GM19240 (cell line): ENCODE measurements at regions not wholly inside any gene's neighbourhood (a gene's known extent, or its start where the extent isn't known, plus 50 kb on each side); places are given as distances from the start of the nearest gene placed in this dataset.
"Not testable (repeated sequence)": the region's sequence is repeated elsewhere in the genome, so short reads cannot be mapped to it uniquely, and the experiment has no call there.

ENCODE experiments used
- DNase-seq: peaks from one replicate; pipeline ENCODE4 v3.0.0; 2011; ENCODE audit warnings: low spot score; ENCODE audit not compliant: insufficient read length

DNA sequence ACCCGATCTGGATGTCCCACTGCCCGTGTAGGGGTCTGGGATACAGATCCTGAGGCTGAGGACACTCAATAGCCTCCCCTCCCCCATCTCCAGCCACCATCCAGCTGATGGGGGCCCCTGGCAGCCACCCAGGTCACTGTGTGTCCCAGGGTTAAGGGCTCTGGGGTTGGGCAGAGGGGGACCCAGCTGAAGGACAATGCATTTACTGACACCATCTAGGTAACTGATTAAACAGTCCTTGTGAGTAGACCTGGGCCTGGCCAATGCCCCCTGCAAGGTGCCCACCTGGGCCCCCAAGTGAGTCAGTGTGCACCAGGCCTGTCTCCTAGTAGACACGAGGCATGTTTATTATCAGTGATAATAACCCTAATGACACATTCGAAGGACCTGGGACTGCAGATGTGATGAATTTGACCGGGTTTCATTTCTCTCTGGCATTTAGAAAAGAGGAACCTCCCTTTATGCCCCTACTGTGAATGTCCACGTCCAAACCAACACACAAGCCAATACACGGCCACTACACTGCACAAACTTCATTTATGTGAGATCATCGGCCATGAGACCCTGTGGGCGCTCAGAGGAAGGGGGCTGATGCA, 261.9 kb upstream of the FOXF1 start:
- DNase-seq: no peak

DNA sequence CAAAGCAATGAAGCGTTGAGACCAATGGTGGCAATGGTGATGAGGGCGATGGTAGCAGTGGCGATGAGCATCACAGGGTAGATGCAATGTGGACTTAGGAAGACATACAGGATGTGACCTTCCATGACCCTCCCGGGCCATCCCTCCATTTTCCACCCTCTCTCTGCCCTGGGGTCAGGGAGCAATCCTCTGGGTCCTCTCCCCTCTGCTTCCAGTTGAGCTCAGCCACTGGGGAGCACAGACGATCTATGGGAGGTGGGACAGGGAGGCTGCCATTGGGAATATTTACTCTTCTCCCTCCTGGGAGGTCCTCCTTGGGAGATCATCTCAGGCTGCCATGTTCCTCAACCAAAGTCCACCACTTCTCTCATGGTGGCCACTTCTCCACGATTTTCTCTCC, 260.7 kb upstream of the FOXF1 start:
- no peak for DNase-seq

DNA sequence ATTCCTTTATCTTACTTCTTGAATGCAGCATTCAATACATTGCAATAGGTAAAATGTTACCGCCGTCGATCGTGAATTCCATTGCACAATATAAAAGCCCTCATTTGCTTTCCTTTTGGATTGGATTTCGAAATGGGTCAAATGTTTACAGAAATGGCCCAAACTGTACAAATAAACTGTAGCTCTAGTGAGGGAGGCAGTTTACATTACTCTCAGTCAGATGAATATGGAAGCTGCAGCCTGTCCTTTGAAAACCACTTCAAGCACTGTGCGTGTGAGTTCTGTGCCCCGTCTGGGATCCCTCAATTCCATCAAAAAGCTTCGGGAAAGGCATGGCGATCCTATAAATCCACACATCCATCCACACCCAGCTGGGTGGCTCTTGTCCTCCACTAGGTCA, 258.6 kb upstream of the FOXF1 start:
- DNase-seq: no peak

DNA sequence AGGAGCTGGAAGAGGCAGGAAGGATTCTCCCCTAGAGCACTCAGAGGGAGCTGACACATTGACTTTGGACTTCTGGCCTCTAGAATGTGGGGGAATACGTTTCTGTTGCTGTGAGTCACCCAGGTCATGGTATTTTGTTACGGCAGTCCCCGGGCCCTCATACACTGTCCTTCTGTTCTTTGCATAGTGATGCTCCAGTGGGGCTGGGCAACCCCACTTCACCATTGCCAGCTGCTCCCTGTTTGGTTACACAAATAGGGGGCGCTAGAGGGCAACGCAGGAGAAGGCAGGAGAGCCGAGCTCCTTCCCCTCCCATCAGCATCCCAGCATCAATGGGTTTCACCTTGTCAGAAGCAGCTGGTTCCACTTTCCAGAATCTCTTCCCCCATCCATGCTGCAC, 257.7 kb upstream of the FOXF1 start:
- no peak for DNase-seq

DNA sequence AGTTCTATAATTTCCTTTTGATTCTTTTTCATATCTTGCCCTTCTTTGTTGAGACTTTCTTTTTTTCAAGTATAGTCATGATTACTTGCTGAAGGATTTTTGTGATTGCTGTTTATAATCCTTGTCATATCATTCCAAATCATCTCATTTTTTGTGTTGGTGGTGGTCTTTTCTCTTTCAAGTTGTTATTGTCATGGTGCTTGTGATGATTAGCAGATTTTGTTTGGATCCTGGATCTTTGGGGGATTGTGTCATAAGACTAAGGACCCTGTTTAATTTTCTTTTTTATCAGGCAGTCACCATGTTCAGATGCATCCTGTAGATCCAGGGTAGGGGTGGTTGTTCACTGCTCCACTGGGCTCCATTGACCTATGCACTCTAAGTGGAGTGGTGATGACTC, 254.4 kb upstream of the FOXF1 start:
- DNase-seq: no peak

DNA sequence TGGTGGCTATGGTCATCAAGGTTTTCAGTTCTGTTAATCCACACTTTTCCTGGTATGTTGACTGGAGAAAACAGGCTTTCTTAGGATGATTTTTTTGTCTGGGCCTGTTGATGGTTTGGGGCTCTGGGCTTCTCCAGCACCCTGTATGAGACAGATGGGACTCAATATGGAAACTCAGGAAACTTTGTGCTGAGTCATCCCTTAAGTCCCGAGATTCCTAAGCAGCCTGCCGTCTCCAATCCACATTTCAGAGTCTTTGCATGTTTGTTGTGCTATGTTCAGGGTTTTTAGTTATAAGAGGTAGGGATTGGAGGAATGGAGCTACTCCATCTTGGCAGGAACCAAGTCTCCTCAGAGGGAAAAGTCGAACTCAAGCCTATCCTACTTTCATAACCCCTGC, 253.3 kb upstream of the FOXF1 start:
- no peak for DNase-seq

DNA sequence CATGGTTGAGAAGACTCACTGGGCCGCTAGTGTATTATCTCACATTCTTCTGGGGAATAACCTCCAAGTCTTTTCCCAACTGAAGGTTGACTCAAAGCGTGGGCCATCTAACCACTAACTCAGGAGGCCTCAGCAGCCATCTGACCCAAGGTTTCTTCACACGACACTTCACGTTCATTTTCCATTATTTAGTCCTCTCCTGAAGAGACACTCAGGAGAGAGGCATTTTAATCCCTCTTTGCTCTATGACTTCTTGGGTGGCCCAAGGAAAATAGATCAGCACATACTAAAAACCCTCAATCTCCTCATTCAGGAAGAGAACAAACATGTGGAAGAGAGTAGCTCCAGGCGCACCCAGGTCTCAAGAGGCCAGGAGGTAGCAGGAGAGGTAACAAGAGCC, 252.8 kb upstream of the FOXF1 start:
- DNase-seq: no peak

DNA sequence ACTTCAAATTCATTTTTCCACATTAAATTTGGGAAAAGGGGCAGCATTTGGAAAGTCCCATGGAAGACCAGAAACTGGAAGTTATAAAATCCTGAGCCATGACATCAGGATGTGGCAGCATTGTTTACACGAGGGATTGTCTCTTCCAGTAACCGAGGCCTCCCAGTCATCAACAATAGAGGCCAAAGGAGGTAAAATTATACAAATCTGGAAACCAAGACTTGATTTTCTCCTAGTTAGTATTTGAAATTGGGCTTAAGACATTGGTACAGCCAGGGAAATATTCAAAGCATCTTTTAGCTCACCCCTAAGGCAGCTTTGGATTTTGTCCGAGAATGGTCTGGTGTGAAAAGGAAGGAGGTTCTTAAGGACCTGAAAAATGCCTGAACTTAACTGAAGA, 251.6 kb upstream of the FOXF1 start:
- no peak for DNase-seq

DNA sequence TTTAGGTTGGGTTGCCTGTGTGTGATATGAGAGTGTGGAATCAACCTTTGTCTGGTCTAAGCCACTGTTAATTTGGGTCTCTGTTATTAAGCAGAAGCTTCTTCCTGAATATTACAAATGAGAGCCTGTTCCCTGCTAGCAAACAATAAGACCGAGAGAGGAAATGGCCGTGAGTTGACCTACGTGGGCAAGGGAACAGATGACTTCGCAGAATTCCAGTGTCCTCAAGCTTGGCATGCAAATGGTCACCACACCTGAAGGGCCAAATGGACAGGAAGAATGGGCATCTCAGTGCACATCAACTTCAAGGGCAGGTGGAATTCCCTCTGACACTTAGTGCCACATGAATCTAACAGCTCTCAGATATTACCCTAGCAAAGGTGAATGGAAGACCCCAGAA, 250.8 kb upstream of the FOXF1 start:
- DNase-seq: no peak

DNA sequence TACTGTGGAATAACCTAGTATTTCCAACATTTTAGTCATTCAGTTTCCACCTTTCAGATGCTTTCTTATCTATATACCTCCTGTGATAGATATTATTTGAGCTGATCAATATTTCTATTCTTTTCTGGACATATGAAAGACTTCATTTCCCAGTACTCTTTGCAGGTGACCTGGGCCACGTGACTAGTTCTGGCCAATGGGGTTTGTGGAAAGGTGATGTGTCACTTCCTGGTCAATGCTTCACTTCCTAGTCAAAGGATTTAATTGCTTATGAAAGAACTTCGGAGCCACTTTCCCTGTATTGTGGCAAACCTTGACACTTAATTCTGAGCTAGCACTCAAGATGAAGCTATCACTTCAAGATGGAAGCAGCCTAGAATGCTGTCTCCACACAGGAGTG, 248.9 kb upstream of the FOXF1 start:
- no peak for DNase-seq

DNA sequence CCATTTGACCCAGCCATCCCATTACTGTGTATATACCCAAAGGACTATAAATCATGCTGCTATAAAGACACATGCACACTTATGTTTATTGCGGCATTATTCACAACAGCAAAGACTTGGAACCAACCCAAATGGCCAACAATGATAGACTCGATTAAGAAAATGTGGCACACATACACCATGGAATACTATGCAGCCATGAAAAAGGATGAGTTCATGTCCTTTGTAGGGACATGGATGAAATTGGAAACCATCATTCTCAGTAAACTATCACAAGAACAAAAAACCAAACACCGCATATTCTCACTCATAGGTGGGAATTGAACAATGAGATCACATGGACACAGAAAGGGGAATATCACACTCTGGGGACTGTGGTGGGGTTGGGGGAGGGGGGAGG, 242.7 kb upstream of the FOXF1 start:
- DNase-seq: not testable (repeated sequence)

DNA sequence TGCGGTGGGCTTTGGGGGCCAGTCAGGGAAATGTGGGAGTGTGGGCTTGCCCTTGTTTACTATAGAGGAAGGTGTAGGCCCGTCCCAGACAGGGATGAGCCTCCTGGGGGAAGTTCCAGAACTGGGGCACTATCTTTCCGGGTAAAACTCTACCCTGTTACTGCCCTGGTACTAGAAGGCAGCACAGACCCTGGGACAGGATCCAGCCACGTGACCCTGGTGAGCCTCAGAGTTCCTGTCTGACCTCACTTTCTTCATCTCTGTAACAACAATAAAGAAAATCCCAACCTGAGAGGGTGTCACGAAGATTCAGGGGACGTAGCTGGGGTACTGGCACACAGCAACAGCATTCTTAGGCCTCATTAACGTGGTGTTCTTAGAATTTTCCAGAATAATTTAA, 239.6 kb upstream of the FOXF1 start:
- no peak for DNase-seq

DNA sequence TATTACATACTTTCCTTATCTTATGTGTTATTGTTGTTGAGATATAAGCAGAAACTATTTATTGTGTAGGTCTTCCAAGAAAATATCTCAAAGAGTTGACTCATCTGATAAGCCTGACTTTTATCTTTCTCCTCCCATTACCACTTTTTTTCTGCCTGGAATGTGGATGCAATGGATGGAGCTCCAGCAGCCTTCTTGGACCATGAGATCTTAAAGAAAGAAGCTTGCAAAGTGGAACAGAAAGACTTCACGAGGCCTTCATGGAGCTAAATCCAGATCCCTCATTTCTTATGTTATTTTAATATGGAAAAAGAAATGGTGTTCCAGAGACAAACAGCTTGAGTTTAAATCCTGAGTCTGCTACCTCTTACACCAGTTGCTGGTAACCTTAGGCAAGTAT, 237.6 kb upstream of the FOXF1 start:
- no peak for DNase-seq

DNA sequence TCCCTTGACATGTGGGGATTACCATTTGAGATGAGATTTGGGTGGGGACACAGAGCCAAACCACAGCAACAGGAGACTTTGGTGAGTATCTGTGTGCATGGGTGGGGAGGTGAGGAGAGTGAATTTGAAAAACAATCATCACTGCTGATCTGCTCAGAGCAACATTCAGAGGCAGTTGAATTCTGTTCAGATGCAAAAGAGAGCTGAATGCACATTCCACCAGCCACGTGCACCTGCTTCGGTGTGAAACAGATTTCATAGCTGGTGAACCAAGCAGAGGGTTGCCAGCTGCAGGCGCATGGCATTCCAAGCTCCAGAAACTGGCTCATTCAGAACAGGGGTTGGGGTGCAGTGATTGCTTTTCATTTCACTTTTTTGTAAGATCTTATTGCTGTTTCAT, 233.1 kb upstream of the FOXF1 start:
- no peak for DNase-seq

DNA sequence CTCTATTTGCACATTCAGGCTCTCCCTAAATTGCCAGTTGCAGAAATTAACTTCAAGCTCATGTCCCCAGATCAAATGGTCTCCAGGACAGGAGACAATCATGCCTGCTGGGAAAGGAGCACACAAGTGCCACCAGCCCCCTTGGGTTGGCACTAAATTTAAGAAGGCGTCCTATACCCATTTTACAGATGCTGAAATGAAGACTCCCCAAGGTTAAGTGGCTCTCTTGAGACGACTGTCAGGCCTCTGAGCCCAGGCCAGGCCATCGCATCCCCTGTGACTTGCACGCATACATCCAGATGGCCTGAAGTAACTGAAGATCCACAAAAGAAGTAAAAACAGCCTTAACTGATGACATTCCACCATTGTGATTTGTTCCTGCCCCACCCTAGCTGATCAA, 232.5 kb upstream of the FOXF1 start:
- not testable (repeated sequence) for DNase-seq

DNA sequence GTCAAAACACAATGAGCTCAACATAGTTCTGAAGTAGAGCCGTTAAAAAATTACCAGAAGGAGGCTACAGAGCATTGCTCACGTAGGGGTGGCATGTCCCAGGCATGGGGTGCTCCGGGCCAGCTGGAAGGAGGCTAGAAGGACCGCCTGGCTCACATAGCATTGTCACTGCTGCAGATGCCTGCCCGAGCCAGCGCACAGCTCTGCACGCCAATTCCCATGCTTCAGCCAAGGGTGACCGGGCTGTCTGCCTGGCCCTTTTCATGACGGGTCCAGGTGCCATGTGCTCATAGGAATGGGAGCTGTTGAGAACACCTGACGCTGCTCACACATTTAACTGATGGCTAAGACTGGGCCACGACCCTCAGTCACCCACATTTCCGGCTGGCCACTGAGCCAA, 228.9 kb upstream of the FOXF1 start:
- no peak for DNase-seq

DNA sequence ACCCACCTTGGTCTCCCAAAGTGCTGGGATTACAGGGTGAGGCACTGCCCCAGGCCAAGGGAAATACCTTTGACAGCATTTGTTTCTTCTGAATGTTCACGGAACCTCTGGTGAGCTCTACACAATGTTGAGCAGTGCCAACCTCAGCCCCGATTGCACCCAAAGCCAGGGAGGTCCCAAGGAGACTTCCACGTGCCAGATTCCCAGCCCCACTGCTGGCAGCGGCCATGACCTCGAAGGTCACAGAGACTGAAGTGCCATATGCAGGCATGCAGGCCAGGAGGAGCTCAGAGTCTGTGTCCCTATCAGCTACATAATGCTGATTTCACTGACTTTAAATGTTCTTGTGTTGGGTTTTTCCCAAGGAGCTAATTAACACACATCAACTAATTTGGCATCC, 226.4 kb upstream of the FOXF1 start:
- DNase-seq: no peak

DNA sequence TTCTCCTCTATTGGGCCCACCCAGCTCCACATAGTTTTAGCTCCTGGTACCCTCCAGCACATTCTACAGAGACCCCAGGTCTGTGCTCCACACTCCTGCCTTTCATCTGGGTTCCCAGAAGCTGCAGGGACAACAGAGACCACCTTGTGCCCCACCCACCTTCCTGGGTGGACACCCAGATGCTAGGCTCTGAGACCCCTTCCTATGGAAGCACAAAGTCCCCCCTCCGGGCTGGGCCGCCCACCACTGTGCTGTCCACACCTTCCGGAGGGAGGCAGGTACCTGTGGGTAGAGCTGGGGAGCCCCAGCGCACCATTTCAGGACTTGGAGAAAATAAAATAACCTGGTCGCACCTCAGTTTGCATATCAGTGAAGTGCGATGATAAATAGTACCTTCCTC, 224.9 kb upstream of the FOXF1 start:
- no peak for DNase-seq

DNA sequence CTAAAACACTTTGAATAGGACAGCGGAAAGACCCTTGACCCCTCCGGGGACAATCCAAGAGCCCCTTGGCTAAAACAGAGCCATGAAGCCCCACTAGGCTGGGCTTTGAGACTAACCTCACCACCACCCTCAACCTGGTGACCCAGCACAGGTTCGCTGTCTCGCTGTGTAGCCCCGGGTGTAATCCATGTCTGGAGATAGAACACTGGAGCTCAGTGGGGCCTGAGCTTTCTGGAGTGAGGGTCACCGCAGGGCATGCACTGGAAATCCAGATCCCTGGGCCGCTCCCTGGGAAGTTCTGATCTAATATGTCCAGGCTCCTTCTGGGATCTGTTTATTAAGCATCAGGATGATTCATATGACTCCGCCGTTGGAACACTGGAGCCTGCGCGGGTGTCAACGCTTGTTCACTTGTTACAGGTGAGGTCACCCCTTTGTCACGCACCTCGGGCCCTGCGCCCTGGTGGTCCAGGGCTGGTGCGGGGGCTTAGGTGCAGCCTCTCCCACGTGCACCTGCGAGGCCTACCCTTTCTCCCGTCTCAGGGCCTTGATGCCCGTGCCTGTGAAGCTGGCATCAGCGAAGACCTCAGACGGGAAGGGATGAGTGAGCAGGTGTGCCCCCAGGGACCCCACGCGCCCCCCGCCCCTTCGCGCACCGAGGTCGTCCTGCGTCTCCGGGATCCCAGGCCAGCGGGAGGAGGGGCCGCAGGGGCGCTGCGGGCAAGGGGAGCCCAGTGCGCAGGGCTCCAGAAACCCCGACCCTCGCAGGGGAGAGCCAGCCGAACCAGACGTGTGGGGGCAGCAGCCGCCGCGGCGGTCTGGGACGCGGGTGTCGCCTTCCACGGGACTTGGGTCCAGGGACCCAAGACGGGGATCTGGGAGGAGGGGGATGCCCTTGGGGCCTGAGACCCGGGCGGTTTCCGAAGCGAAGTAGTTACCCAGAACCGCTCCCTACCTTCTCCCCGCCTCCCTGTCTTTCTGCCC, 224.1 kb upstream of the FOXF1 start:
- no peak for DNase-seq

DNA sequence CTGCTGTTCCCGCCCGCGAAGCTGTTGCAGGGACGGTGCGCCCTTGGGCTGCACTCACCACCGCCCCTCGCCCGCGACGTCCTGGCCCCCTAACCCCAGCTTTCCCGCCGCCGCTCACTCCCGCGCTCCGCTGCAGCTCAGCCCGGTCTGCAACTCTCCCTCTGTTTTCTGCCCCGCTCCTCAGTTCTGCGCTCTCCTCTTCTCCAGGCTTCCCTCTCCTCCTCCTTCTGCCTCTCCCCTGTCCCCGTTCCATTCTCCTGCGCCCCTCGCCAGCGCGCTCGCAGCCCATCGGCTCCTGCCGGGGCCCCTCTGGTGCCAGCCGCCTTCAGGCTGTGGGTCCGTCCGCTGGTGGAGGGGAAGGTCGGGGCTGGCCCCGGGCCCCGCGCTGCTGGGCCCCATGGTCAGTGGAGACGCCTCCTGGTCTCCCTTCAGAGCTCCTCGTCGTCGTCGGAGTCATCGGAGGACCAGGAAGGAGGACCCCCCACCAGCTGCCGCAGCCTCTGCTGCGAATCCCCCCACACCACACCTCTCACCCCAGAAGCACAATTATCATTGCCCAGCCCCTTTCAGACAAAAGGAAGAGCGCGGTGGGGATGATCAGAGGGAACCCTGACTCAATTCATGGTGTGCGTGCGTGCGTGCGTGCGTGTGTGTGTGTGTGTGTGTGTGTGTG, 223.2 kb upstream of the FOXF1 start:
- no peak for DNase-seq

DNA sequence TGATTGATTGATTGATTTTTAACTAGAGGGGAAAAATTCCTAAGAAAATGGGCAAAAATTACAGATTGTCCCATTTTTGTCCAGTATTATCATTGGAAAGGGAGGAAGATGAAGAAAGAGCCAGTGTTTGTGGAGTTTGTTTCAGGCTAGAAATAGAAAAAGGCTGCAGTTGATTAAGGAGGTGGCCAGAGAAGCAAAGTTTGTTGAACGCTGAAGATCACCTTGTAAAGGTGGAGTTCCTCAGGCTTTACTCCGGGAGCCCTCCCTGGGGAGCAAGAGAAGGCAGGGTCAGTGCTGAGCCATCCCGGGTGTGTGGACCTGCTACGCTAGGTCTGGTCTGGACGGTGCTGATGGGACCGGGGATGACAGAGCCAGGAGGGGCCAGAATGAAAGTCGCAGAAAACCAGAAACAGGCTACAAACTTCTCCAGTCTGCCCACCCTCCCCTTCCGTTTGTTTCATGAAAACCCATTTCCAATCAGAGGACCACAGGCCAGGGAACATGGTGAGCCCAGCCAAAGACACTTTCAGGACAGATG, 222.6 kb upstream of the FOXF1 start:
- no peak for DNase-seq

DNA sequence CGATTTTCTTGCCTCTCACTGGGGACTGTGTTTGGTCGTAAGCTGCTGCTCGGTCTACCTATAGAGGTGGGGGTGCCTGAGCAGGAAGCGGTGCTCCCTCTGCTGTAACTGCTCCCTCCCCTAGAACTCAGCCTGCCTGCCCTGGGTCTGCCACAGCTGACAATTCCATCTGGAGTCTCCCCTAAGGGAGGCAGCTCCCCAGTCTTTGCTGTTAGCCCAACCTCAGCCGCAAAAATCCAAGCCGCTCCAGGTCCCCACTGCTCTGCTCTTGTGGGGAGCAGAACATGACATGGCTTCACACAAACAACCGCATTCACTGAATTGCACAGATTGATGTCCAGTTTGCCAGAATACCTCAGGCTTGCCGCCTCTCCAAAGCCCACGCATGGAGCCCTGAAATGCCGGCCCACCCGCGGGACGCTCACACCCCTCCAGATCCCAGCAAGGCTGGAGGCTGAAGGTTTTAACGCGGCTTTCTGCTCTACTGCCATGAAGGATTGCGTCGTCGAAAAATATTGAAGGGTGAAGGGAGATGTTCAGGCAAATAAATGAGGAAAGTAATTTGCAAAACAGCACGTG, 221.5 kb upstream of the FOXF1 start:
- DNase-seq: no peak
